RKO (cell line): ENCODE measurements at regions not wholly inside any gene's neighbourhood (a gene's known extent, or its start where the extent isn't known, plus 50 kb on each side); places are given as distances from the start of the nearest gene placed in this dataset.

Experiments
- DNase-seq: peaks from one replicate; pipeline ENCODE4 v3.0.0-alpha.2; 2016; ENCODE audit warnings: low spot score

GRCh38 chr3:68056556-68056955 lies 402.1 kb upstream of the SUCLG2 start:
- no peak for DNase-seq

DNA sequence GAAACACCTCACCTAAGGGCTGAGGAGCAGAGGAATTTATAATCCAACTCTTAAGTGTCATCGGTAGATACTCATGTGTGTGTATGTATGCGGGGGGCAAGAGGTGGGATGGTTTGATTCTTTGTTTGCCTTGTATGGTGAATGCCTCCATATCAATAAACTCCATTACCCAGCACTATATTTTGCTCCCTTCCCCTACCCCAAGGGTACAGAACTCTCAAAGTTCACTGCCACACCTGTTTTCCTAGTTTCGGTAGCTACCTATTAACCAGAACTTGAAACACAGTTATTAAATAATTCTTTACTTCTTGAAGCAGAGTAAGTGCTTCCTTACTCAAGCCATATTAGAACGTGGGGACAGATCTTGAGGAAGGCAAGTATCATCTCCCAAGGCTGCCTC lies 400.8 kb upstream of the SUCLG2 start:
- no peak for DNase-seq

- no peak for DNase-seq
Measured at GRCh38 chr3:68049776-68050175, 395.4 kb upstream of the SUCLG2 start.

DNA sequence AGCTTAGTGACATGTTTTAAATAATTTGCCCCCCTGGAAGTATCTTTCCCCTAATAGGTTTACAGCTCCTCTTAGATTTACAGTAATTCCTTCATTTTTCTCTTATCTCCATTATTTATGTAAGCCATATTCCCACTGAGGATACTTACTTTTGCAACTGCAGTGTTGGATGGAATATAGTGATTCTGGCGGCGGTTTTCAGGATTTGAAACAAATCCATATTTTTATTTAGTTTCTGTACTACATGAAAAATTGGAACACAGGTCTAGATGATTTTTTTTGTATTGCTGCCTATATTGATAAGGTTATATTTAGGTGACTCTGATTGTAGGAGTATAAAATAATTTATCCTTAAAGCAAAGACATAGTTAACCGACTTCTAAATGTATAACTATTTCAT lies 391.6 kb upstream of the SUCLG2 start:
- DNase-seq, result no peak

GRCh38 chr3:68033867-68034266 lies 379.5 kb upstream of the SUCLG2 start:
- DNase-seq, result no peak

- DNase-seq, result no peak
Measured at GRCh38 chr3:68032209-68032608, 377.8 kb upstream of the SUCLG2 start.

- no peak for DNase-seq
Measured at GRCh38 chr3:68025189-68025588, 370.8 kb upstream of the SUCLG2 start.

GRCh38 chr3:68019876-68020275 lies 365.5 kb upstream of the SUCLG2 start:
- no peak for DNase-seq

- DNase-seq, result no peak
Measured at GRCh38 chr3:68018275-68018674, 363.9 kb upstream of the SUCLG2 start.

- no peak for DNase-seq
Measured at GRCh38 chr3:68017069-68017468, 362.7 kb upstream of the SUCLG2 start.

- no peak for DNase-seq
Measured at GRCh38 chr3:68009900-68010299, 355.5 kb upstream of the SUCLG2 start.

DNA sequence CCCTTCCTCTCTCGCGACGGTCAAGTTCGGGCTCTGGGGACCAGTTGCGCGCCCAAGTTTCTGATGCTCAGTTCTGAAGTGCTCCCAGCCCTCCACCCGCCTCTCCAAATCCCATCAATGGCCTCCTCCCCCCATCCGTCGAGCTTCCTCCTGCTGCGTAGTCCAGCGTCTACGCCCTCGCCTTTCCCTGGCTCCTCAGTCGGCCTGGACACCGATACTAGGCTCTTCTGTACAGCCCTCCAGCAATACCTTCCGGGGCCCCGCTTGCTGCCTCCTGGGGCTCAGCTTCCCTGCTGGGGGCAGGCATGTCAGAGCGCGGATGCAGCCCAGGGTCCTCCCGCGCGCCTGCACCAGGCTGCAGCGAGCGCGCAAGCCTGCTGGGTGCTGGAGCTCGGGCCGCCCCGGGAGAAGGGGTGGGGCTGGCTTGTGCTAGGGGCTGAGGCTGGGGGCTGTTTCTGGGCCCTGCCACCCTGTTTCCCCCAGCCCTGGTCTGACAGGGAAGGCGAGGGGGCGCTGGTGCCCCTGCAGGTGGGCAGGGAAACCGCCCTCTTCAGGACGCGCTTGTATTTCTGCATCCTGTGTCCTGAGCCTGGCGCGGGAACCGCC lies 353.3 kb upstream of the SUCLG2 start:
- DNase-seq, result no peak

GRCh38 chr3:68006646-68007045 lies 352.2 kb upstream of the SUCLG2 start:
- no peak for DNase-seq

- DNase-seq, result no peak
Measured at GRCh38 chr3:68004091-68004490, 349.7 kb upstream of the SUCLG2 start.

DNA sequence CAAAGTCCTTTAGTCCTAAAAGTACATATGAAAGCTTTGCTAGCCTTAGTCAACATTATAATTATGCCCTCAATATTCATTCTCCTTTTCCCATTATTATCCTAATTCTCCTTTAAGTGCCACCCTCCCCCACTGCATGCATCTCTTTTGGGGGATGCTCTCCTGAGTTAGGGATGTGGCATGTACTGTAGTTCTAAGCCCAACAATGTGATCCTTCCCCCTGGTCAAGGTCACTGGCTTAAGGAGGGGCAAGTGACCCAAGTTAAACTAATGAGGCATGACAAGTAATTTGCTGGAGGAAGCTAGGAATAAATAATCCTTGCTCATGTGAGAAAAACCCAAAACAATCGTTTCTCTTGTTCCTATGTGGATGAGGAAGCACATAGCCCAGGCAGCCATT lies 343.9 kb upstream of the SUCLG2 start:
- no peak for DNase-seq

GRCh38 chr3:67995206-67995605 lies 340.8 kb upstream of the SUCLG2 start:
- no peak for DNase-seq

GRCh38 chr3:67986706-67987105 lies 332.3 kb upstream of the SUCLG2 start:
- DNase-seq, result no peak

GRCh38 chr3:67983166-67983565 lies 328.8 kb upstream of the SUCLG2 start:
- no peak for DNase-seq

GRCh38 chr3:67981077-67981476 lies 326.7 kb upstream of the SUCLG2 start:
- no peak for DNase-seq

DNA sequence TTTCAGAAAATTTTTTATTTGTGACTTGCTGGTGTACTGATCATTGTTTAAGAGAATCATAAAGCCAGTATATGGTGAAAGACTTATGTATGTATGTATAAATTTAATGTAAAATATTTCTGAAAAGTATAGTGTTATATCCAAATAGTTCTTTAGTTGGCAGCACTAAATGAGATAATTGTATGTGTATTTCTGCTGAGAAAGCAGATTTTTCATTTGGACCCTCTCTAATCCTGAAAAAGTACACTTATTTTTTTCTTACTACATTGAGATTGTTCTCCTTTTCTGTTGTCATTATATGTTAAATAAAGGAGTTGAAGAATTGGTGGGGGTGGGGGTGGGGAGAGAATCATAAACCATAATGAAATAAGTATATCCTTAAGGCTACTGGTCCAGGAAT lies 324.9 kb upstream of the SUCLG2 start:
- no peak for DNase-seq

- DNase-seq, result no peak
Measured at GRCh38 chr3:67977762-67978161, 323.4 kb upstream of the SUCLG2 start.

- no peak for DNase-seq
Measured at GRCh38 chr3:67976663-67977062, 322.3 kb upstream of the SUCLG2 start.

DNA sequence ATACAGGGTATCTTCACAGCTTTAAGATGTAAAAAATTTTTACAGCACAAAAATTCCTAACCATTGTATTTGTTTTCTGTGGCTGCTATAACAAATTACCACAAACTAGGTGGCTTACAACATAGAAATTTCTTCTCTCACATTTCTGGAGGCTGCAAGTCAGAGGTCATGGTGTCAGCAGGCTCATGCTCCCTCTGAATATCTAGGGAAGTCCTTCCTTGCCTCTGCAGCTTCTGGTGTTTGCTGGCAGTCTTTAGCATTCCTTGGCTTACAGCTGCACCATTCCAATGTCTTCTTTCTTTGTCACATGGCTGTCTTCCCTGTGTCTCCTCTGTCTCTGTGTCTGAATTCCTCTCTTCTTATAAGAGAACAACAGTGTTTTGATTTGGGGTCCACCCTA lies 310.2 kb upstream of the SUCLG2 start:
- no peak for DNase-seq

- no peak for DNase-seq
Measured at GRCh38 chr3:67957268-67957667, 302.9 kb upstream of the SUCLG2 start.
